Prostate gland (tissue), 2 donors: ENCODE measurements at regions not wholly inside any gene's neighbourhood (a gene's known extent, or its start where the extent isn't known, plus 50 kb on each side); places are given as distances from the start of the nearest gene placed in this dataset.

Experiments
- CTCF ChIP-seq, 4 experiments: fragments of 200-600 bp in 2 of 4; fragments of 450-650 bp in 2 of 4; sonication (generic) in 2 of 4; IDR thresholded peaks; 1 replicate in 3 of 4; 2 replicates in 1 of 4; pipeline ENCODE4 v1.5.1; 2016 to 2019; ENCODE audit warnings: antibody characterized with exemption in 4 of 4, mild to moderate bottlenecking in 2 of 4, moderate library complexity in 2 of 4
- POLR2A ChIP-seq: fragments of 450-650 bp; IDR thresholded peaks from one replicate; pipeline ENCODE4 v1.6.1; 2016; ENCODE audit warnings: antibody characterized with exemption, mild to moderate bottlenecking

- TF ChIP-seq CTCF (IDR thresholded peaks at IDR 0.05) (no peak), POLR2A (no peak)
Measured at GRCh38 chr18:38420611-38421010, 855.0 kb upstream of the CELF4 start.
